Dermis microvascular lymphatic vessel endothelial cell (primary cell): ENCODE measurements at regions not wholly inside any gene's neighbourhood (a gene's known extent, or its start where the extent isn't known, plus 50 kb on each side); places are given as distances from the start of the nearest gene placed in this dataset.

Experiments
- DNase-seq, 2 donors: peaks; one replicate each; pipeline versions ENCODE4 v3.0.0 to v3.0.0-alpha.2; 2010; ENCODE audit warnings: low read depth in 2 of 2

GRCh38 chr20:22652681-22653588 is 68.6 kb upstream of the FOXA2 start:
- no peak for DNase-seq

DNA sequence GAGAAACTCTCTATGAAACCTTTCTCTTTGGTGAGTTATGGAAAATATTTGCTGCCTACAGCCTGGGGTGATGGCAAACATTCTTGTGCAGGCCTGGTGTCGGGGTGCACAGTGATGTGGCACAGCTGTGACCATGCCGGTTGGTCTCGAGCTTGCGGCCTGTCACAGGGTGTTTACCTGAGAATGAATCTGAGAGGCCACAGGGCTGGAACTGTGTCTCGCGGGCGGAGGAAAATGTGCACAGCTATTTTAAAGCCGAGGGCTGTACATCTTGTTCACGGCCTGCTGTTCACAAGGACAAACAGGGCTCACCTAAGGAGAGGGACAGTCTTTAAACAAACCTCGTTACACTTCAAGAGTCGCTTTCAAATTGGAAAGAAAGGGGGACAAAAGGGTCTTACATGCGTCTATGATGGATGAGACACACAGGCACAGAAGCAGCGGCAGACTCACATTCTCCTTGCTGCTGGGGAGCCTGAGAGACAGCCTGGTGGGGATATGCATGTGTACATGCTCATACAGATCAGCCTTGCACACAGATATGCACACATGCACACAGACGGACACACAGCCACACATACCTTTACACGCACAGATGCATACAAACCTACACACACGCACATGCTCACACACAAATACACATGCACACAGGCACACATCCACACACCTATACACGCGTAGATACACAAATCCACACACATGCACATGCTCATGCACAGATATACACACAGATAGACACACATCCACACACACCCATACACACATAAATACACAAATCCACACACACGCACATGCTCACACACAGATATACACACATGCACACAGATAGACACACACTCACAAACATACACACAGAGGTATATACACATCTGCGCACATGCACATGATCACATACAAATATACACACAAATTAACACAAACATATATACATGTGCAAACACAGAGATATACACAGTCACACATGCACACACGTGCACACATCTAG is 69.6 kb upstream of the FOXA2 start:
- DNase-seq: no peak

- DNase-seq: no peak
Observed at GRCh38 chr20:22663528-22664025, 79.2 kb upstream of the FOXA2 start.

GRCh38 chr20:22667198-22667597 is 82.8 kb upstream of the FOXA2 start:
- DNase-seq: no peak

DNA sequence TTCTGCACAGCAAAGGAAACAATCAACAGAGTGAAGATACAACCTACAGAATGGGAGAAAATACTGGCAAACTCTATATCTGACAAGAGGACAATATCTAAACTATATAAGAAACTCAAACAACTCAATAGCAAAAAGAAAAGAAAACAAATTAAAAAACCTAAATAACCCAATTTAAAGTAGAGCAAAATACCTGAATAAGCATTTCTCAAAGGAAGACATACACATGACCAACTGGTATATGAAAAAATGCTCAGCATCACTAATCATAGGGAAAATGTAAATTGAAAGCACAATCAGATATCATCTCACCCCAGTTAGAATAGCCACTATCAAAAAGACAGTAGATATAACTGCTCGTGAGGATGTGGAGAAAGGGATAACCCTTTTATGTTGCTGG is 87.8 kb upstream of the FOXA2 start:
- DNase-seq: no peak

DNA sequence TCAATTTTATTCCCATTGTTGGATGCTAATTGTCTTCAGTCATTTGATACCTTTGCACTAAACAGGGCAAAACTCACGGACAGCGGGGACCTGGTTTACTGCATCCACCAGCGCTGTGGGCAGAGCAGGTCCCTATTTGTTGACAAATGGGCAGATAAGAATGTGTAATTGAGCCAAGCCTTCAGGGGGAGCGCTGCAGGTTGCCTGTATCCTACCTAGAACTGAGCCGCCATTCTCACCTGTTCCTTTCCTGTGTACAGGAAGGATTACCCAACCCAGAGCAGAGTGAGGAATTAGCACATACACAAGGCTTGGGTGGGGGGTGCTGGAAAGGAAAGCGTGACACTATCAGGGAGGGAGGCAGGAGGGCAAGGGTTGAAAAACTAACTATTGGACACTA is 89.1 kb upstream of the FOXA2 start:
- DNase-seq: no peak

DNA sequence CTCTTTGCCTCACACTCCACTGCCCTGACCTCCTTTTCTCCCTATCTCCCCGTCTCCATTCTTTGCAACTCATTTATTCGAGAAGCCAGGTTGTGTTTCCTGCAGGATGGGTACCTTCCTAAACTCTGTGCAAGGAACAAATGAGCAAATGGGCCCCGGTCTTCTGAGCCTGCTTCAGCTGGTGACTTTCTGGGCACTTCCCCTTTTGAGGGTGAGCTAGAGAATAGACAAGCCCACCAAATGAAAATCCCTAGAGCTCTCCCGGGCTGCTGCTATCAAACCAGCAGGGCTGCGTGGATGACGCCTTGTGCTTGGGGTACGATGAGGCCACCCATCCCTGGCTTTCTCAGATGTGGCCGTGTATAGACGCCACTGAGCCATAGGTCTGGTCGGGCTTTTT is 91.0 kb upstream of the FOXA2 start:
- DNase-seq: no peak

GRCh38 chr20:22678678-22679077 is 94.3 kb upstream of the FOXA2 start:
- DNase-seq: no peak

- no peak for DNase-seq
Observed at GRCh38 chr20:22679197-22679596, 94.8 kb upstream of the FOXA2 start.

GRCh38 chr20:22680031-22680740 is 95.8 kb upstream of the FOXA2 start:
- no peak for DNase-seq

- DNase-seq: no peak
Observed at GRCh38 chr20:22681591-22682248, 97.3 kb upstream of the FOXA2 start.

GRCh38 chr20:22682381-22682780 is 98.0 kb upstream of the FOXA2 start:
- no peak for DNase-seq

DNA sequence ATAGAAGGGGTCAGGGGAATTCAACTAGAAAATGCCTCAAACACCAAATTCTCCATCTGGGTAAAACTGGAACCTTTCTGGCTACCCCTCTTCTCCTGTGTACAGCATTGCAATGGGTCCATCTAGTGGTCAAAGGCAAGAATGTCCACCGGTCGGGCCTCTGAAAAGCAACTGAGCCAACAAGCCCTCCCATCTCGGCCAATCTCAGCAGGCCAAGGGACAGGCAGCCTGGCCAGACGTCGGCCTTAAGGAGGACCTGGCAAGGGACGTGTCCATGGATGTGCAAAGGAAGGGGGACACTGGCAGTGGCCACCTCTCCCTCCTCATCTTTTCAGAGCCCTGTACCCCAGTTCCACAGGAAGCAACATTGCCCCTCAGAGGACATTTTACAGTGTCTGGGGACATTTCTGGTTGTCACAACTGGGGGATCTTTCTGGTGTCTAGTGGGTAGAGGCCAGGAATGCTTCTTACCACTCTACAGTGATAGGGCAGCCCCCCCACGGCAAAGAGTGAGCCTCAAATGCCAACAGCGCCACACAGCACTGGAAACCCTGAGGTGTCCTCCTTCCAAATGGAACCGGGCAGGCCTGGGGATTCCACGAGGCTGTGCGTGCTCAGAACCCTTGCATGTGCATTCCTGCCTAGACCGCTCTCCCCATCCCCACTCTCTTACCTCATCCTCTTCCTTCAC is 99.8 kb upstream of the FOXA2 start:
- peak; percentile 36 to 78 for DNase-seq

DNA sequence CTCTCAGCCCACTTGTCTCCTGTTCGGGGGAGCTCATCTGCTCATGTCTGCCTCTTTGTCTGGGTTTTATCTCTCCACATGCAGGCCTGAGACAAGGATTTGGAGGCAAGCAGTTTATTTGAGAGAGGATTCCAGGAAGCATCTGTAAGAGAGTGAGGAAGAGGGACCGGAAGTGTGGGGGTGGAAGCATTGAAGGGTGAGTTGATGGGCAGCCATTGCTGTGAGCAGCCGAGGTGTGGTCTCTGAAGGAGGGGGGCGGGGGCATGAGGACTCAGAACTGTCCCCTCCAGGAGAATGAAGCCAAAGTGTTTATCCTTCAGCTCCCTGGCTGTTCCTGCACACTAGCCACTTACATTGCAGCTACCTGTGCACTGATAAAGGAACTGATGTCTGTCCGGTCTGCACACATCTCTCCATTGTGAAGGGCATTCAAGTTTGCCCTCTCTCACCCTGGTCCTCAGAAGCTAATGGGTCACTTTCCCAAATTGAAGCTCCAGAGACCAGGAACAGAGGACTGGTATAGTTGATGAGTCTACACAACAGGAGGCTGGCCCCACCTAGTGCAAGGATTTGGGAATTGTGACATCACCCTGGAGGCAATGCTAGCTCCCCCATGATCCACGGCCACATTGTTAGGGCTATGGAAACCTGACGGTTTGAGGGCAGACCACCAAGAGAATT is 100.5 kb upstream of the FOXA2 start:
- DNase-seq: peak in 1 of 2 donors; percentile 26

DNA sequence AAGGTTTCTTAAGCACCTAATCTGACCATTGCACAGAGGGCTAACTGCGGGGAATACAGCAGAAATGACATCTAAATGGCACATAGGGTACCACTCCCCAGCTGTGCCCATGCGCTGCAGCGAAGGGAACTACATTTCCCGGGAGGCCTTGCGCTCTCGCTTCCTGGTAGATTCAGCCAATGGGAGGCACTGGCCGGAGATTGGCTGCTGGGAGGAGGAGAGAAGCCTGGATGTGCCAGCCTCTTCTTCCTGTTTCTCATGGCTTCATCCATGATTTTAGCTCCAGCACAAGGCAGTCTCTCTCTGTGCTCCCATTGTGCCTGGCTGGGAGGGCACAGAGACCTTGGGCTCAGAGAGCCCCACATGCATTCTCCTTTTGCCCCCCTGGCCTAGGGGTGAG is 101.7 kb upstream of the FOXA2 start:
- DNase-seq: peak; percentile 49 to 78

- DNase-seq: no peak
Observed at GRCh38 chr20:22687676-22688349, 103.4 kb upstream of the FOXA2 start.

DNA sequence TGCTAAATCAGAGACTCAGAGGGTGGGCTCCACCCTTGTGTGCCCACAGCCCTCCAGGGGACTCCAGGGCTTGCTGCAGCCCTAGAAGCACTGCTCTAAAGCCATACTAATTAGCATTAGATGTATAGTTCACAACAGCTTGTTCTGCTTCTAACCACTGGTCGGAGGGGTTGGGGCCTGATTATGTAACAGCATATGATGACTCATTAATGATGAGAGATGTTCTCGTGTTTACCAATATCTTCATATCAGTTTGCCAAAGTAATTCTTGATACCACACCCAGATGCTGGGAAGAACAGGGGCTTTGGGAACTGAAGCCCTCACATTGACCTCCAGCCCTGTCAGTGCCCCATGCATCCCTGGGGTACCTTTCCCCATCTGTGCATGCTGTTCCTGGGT is 104.1 kb upstream of the FOXA2 start:
- DNase-seq: no peak

DNA sequence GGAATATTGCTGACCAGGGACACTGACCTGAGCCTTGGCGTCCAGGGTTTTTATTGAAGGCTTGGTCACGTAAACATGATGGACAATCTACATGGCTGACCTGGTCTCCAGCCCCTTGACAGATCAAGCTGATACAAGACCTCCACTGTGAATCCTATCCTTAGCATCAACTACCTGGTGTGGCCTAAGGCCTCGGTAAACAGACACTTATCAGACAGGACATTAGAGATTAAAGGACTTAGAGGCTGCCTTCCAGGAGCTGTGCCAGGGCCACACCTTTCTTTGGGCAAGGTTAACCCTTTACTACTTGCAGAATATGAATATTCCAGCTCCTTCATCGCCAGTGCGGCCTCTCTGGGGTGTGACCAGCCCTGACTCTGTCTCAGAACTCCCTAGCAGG is 104.9 kb upstream of the FOXA2 start:
- DNase-seq: no peak

- no peak for DNase-seq
Observed at GRCh38 chr20:22690000-22690399, 105.6 kb upstream of the FOXA2 start.
